ENCODE measurements at regions not wholly inside any gene's neighbourhood (a gene's known extent, or its start where the extent isn't known, plus 50 kb on each side); places are given as distances from the start of the nearest gene placed in this dataset.

DNA sequence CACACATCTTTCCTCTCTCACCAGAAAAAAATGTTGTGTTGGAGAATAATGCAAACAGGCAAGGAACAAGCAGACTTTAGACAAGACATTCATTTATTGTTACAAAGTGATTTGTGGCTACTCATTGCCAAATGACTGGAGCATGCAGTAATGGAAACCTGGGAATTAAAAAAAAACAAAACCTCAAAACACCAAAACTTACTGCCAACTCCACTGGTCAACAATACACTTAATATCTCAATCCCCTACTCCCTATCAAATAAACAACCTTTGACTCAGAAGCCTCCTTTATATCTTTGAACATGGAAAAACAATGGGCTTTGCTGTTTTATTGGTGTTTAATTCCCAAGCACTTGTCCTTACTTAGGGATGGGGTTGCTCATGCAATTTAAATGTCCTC, 112.8 kb downstream of the POSTN start:
- TF ChIP-seq EP300 (IDR thresholded peaks at IDR 0.05) (no peak), POLR2A (IDR thresholded peaks at IDR 0.05) (no peak)
- TF ChIP-seq, protein P1, sequence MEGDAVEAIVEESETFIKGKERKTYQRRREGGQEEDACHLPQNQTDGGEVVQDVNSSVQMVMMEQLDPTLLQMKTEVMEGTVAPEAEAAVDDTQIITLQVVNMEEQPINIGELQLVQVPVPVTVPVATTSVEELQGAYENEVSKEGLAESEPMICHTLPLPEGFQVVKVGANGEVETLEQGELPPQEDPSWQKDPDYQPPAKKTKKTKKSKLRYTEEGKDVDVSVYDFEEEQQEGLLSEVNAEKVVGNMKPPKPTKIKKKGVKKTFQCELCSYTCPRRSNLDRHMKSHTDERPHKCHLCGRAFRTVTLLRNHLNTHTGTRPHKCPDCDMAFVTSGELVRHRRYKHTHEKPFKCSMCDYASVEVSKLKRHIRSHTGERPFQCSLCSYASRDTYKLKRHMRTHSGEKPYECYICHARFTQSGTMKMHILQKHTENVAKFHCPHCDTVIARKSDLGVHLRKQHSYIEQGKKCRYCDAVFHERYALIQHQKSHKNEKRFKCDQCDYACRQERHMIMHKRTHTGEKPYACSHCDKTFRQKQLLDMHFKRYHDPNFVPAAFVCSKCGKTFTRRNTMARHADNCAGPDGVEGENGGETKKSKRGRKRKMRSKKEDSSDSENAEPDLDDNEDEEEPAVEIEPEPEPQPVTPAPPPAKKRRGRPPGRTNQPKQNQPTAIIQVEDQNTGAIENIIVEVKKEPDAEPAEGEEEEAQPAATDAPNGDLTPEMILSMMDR (IDR thresholded peaks at IDR 0.05) = no peak

Data from sigmoid colon (tissue), 4 donors.